K562 (cell line): ENCODE measurements at regions not wholly inside any gene's neighbourhood (a gene's known extent, or its start where the extent isn't known, plus 50 kb on each side); places are given as distances from the start of the nearest gene placed in this dataset.
A peak's percentile ranks its signal among the peaks of the same experiment; 100 is the strongest.

ENCODE experiments used
- ATAC-seq: fragments of 200-7000 bp; cut with Tn5 transposase; 3 replicates; pipeline ENCODE4 v1.9.1; 2020; ENCODE audit warnings: moderate library complexity
- BruUV-seq: library from RNA; stranded (reverse); fragments of 400-500 nt; replicated peaks from 2 replicates; lab custom pipeline; 2021; lab: Mats Ljungman, UMichigan
- CTCF ChIA-PET: fragments of 300-600 bp; formaldehyde crosslinking; extraction: SDS; loops from one replicate; lab custom pipeline; 2021; ENCODE audit warnings: low intra/inter-chr PET ratio; lab: Yijun Ruan, JAX
- POLR2A ChIA-PET: fragments of 300-600, 350-650 bp; sonication (Branson Sonifier 250); formaldehyde crosslinking; extraction: SDS; loops from one replicate; lab custom pipeline; 2021; ENCODE audit warnings: antibody characterized with exemption, inconsistent platforms; lab: Yijun Ruan, JAX
- DNase-seq, 4 experiments: peaks; one replicate each; pipeline versions ENCODE4 v3.0.0 to v3.0.0-alpha.2; 2011 to 2018; ENCODE audit warnings: low spot score in 3 of 4, mixed read lengths in 3 of 4; ENCODE audit errors: extremely low read depth in 1 of 4
- FAIRE-seq: peaks from 2 replicates; lab custom pipeline; 2011; peaks lifted over from hg19 to GRCh38; lab: Jason Lieb, UNC
- H2AFZ ChIP-seq: 2 replicates; pipeline ENCODE4 v1.6.0; 2011; ENCODE audit warnings: low read depth, low read length, control low read depth, inconsistent platforms
- H3K27ac ChIP-seq: fragments of 200-600 bp; 3 replicates; pipeline ENCODE4 v1.8.0; 2011; ENCODE audit warnings: low read depth, mild to moderate bottlenecking, control low read depth, inconsistent platforms, low read length, moderate library complexity, mixed read lengths; ENCODE audit errors: extremely low read depth
- H3K27me3 ChIP-seq, 2 experiments: fragments of 300-600 bp in 1 of 2; 2 replicates in 1 of 2; 3 replicates in 1 of 2; pipeline versions ENCODE4 v1.6.0 to v1.8.0; 2011; ENCODE audit warnings: inconsistent platforms in 2 of 2, low read length in 2 of 2, mild to moderate bottlenecking in 1 of 2, mixed read lengths in 1 of 2, moderate library complexity in 1 of 2; ENCODE audit not compliant: control insufficient read depth in 2 of 2, insufficient read depth in 2 of 2
- H3K36me3 ChIP-seq: fragments of 300-600 bp; 3 replicates; pipeline ENCODE4 v1.8.0; 2011; ENCODE audit warnings: mild to moderate bottlenecking, low read length, inconsistent platforms; ENCODE audit not compliant: control insufficient read depth, insufficient read depth
- H3K4me1 ChIP-seq, 2 experiments: fragments of 200-600 bp in 1 of 2; replicated peaks in 1 of 2; 2 replicates in 1 of 2; 3 replicates in 1 of 2; pipeline versions ENCODE4 v1.5.1 to v1.8.0; 2011; ENCODE audit warnings: inconsistent platforms in 2 of 2, low read length in 2 of 2, mild to moderate bottlenecking in 1 of 2, mixed read lengths in 1 of 2, moderate library complexity in 1 of 2; ENCODE audit not compliant: control insufficient read depth in 2 of 2, insufficient read depth in 2 of 2
- H3K4me2 ChIP-seq: 2 replicates; pipeline ENCODE4 v1.6.1; 2011; ENCODE audit warnings: low read length, control low read depth, inconsistent platforms, mixed read lengths; ENCODE audit not compliant: insufficient read depth
- H3K4me3 ChIP-seq: fragments of 200-600 bp; sonication (generic), shearing (Covaris generic); 2 replicates; pipeline ENCODE4 v1.5.1; 2016; ENCODE audit warnings: control low read depth, inconsistent platforms
- H3K79me2 ChIP-seq: fragments of 200-600 bp; 3 replicates; pipeline ENCODE4 v1.8.0; 2011; ENCODE audit warnings: low read length, inconsistent platforms; ENCODE audit not compliant: control insufficient read depth, insufficient read depth
- H3K9ac ChIP-seq, 2 experiments: 2 replicates each; pipeline versions ENCODE4 v1.6.0 to v1.6.1; 2011; ENCODE audit warnings: low read depth in 2 of 2, low read length in 2 of 2, control low read depth in 1 of 2, inconsistent platforms in 1 of 2, mild to moderate bottlenecking in 1 of 2, mixed read lengths in 1 of 2; ENCODE audit not compliant: insufficient read depth in 1 of 2
- H3K9me1 ChIP-seq: one replicate; pipeline ENCODE4 v1.6.0; 2011; ENCODE audit warnings: inconsistent platforms, mild to moderate bottlenecking, low read length, moderate library complexity; ENCODE audit not compliant: control insufficient read depth, insufficient read depth
- H3K9me3 ChIP-seq: replicated peaks from 2 replicates; pipeline ENCODE4 v1.5.1; 2011; ENCODE audit warnings: low read depth, low read length, inconsistent platforms; ENCODE audit not compliant: control insufficient read depth, insufficient read depth
- H4K20me1 ChIP-seq: replicated peaks from 2 replicates; pipeline ENCODE4 v1.6.1; 2011; ENCODE audit warnings: low read length, inconsistent platforms, mixed read lengths; ENCODE audit not compliant: control insufficient read depth, insufficient read depth
- CREBBP ChIP-seq: IDR thresholded peaks from one replicate; pipeline ENCODE4 v1.6.1; 2012; ENCODE audit warnings: low read depth, mild to moderate bottlenecking, control low read depth, inconsistent platforms, low read length
- CREM ChIP-seq: IDR thresholded peaks from 2 replicates; pipeline ENCODE4 v1.6.1; 2014; ENCODE audit warnings: antibody characterized with exemption, low read depth
- DACH1 ChIP-seq: fragments of 450-650 bp; IDR thresholded peaks from 2 replicates; pipeline ENCODE4 v1.6.1; 2018; ENCODE audit not compliant: partially characterized antibody
- HBP1 ChIP-seq: fragments of 450-650 bp; formaldehyde crosslinking; IDR thresholded peaks from 2 replicates; pipeline ENCODE4 v1.4.0; 2022; ENCODE audit warnings: missing genetic modification characterization
- HDAC6 ChIP-seq: IDR thresholded peaks from 2 replicates; pipeline ENCODE4 v1.6.1; 2012; ENCODE audit warnings: low read depth, mild to moderate bottlenecking, control low read depth, inconsistent platforms, low read length, moderate library complexity
- HES1 ChIP-seq: fragments of 450-650 bp; IDR thresholded peaks from 2 replicates; pipeline ENCODE4 v1.6.1; 2016; ENCODE audit warnings: low read depth, mild to moderate bottlenecking, moderate library complexity
- MEIS2 ChIP-seq: fragments of 450-650 bp; IDR thresholded peaks from 2 replicates; pipeline ENCODE4 v1.6.1; 2014; ENCODE audit warnings: mild to moderate bottlenecking; ENCODE audit not compliant: partially characterized antibody
- NCOA2 ChIP-seq, 2 experiments: fragments of 450-650 bp; IDR thresholded peaks; 2 replicates each; pipeline ENCODE4 v1.6.1; 2018; ENCODE audit warnings: mild to moderate bottlenecking in 2 of 2, moderate library complexity in 1 of 2; ENCODE audit not compliant: partially characterized antibody in 2 of 2
- PHF21A ChIP-seq: fragments of 450-650 bp; IDR thresholded peaks from 2 replicates; pipeline ENCODE4 v1.6.1; 2017; ENCODE audit warnings: low read depth, borderline replicate concordance
- PTBP1 ChIP-seq: fragments of 200-400 bp; formaldehyde crosslinking; IDR thresholded peaks from 2 replicates; pipeline ENCODE4 v1.6.1; 2017; ENCODE audit warnings: low read depth, low read length
- RNF2 ChIP-seq: sonication (generic); IDR thresholded peaks from 2 replicates; pipeline ENCODE4 v1.6.1; 2016
- SMARCA5 ChIP-seq: fragments of 450-650 bp; IDR thresholded peaks from 2 replicates; pipeline ENCODE4 v1.6.1; 2016
- TCFL5 ChIP-seq: fragments of 250-450 bp; sonication (Bioruptor Pico); conservative IDR thresholded peaks from 2 replicates; pipeline ENCODE4 v1.6.1; 2021; ENCODE audit warnings: mild to moderate bottlenecking, moderate library complexity, matching md5 sums
- TFE3 ChIP-seq: fragments of 450-650 bp; formaldehyde crosslinking; IDR thresholded peaks from 2 replicates; pipeline ENCODE4 v1.4.0; 2020; ENCODE audit warnings: mild to moderate bottlenecking, mixed read lengths
- U2AF1 ChIP-seq: fragments of 200-400 bp; formaldehyde crosslinking; optimal IDR thresholded peaks from 2 replicates; pipeline ENCODE3; 2017; ENCODE audit warnings: mild to moderate bottlenecking, low read depth, low read length, moderate library complexity
- ZBTB49 ChIP-seq: sonication (generic); formaldehyde crosslinking; IDR thresholded peaks from 2 replicates; pipeline ENCODE4 v1.8.0; 2022; ENCODE audit warnings: missing genetic modification reagents, mild to moderate bottlenecking, borderline replicate concordance
- ZNF239 ChIP-seq: fragments of 250-450 bp; sonication (Bioruptor Pico); IDR thresholded peaks from 2 replicates; pipeline ENCODE4 v1.4.0; 2020; ENCODE audit warnings: mild to moderate bottlenecking
- WGBS: fragments of 100-300 bp; shearing (Covaris generic); methylation state at CpG from one replicate; pipeline ENCODE4 v1.1.6; 2016; ENCODE audit warnings: low coverage, mixed read lengths; ENCODE audit not compliant: insufficient coverage; ENCODE audit errors: missing lambda C conversion rate; 5-methylcytosine and 5-hydroxymethylcytosine counted together
- in situ Hi-C: fragments of 300-500 bp; cut with MboI; formaldehyde crosslinking; loops from 4 replicates; pipeline ENCODE4 v1.15.0; 2018; ENCODE audit warnings: inconsistent platforms, mixed read lengths
- intact Hi-C: fragments of 100-400 bp; cut with micrococcal nuclease; formaldehyde crosslinking; loops from 2 replicates; pipeline ENCODE4 v1.14.2; 2022

GRCh38 chr3:106116733-106117489 is 248.1 kb upstream of the CBLB start:
- H3K9ac ChIP-seq, result peak overlapping the region in 1 of 2 experiments; percentile 17; a peak in 1 of 4 replicates
- no peaks in the 10 kb centered on the region; the same call in 1 of the 2 replicates for H3K9me3 ChIP-seq
- H3K79me2 ChIP-seq, result no peaks in the 10 kb centered on the region
- in situ Hi-C loops, result no loop called here
- 85% methylated on average over 7 of the region's 7 CpGs for WGBS
- intact Hi-C loops, result no loop called here
- peak overlapping the region; percentile 33; the same call in 1 of the 2 replicates for H2AFZ ChIP-seq
- DNase-seq (no peak), ATAC-seq (no peak), FAIRE-seq (no peak)
- no peaks in the 10 kb centered on the region for H3K9me1 ChIP-seq
- H3K4me2 ChIP-seq, result no peak overlapping the region
- ChIA-PET POLR2A (interaction anchor here (1.0 kb wide), 1 partner anchor 14 kb away, joined by 3 read pairs; no protein-coding TSS in a partner anchor), CTCF (no interaction called here)
- H3K27ac ChIP-seq, result no peak overlapping the region
- no peaks in the 10 kb centered on the region for H3K36me3 ChIP-seq
- H3K4me3 ChIP-seq, result no peak overlapping the region
- no TSS peak for BruUV-seq
- H3K27me3 ChIP-seq, result no peaks in the 10 kb centered on the region
- peaks cover 5 to 14% of the 10 kb centered on the region in 2 experiments; a peak in 3 of 5 replicates for H3K4me1 ChIP-seq
- H4K20me1 ChIP-seq, result no peaks in the 10 kb centered on the region
- TF ChIP-seq TFE3 (CRISPR knock-in tag), result no peak
- no peak for TF ChIP-seq RNF2
- no peak for TF ChIP-seq TCFL5
- TF ChIP-seq PHF21A, result no peak
- TF ChIP-seq SMARCA5, result no peak
- no peak for TF ChIP-seq MEIS2
- no peak for TF ChIP-seq CREBBP
- TF ChIP-seq HDAC6, result no peak
- TF ChIP-seq PTBP1, result no peak
- no peak for TF ChIP-seq ZBTB49 (CRISPR knock-in tag)
- TF ChIP-seq DACH1, result no peak
- no peak for TF ChIP-seq HBP1
- TF ChIP-seq ZNF239 (CRISPR knock-in tag), result no peak
- TF ChIP-seq CREM, result no peak
- no peak for TF ChIP-seq NCOA2 (IDR thresholded peaks at IDR 0.05; ENCODE audit: partially characterized antibody in 2 of 2)
- TF ChIP-seq U2AF1, result no peak
- no peak for TF ChIP-seq HES1
